ENCODE measurements at regions not wholly inside any gene's neighbourhood (a gene's known extent, or its start where the extent isn't known, plus 50 kb on each side); places are given as distances from the start of the nearest gene placed in this dataset.
A peak's percentile ranks its signal among the peaks of the same experiment; 100 is the strongest.

DNA sequence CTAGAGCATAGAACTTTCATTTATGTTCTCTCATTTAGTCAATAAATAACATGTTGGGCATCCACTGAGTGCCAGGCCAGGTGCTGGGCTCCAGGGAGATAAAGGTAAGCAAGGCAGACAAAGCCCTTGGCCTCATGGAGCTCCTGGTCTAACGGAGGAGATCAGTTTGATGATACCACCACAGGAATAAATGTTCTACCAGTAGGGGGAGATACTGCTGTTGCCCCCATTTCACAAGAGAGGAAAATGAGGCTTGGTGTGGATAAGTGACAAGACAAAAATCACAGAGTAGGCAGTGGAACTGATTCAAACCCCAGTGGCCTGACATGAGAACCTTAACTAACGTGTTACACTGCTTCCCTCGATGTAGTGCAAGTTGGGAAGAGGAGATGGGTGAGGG is 80.4 kb upstream of the ERCC4 start:
- no peak overlapping the region for H4K8ac ChIP-seq (replicated peaks; ENCODE audit: insufficient read length, low read depth, low read length)
- no peak overlapping the region for H2BK15ac ChIP-seq (ENCODE audit: low read depth, low read length)
- no peak overlapping the region for H2BK12ac ChIP-seq (ENCODE audit: insufficient read length, low read depth, low read length)
- no peak overlapping the region for H2BK20ac ChIP-seq (ENCODE audit: low read depth, low read length, poor library complexity, severe bottlenecking)
- peak; percentile 50; the same call in 2 of the 3 replicates for TF ChIP-seq CTCF (conservative IDR thresholded peaks at IDR 0.05)
- no peak overlapping the region for H3K23ac ChIP-seq (ENCODE audit: insufficient read length, low read depth, low read length)
- H3K56ac ChIP-seq (ENCODE audit: insufficient read length, low read depth, low read length), result no peak overlapping the region
- H2AK5ac ChIP-seq (ENCODE audit: insufficient read length, low read length), result no peak overlapping the region
- H3K79me2 ChIP-seq (ENCODE audit: insufficient read depth, low read length), result no peaks in the 10 kb centered on the region
- H2AFZ ChIP-seq (ENCODE audit: low read length), result no peak overlapping the region
- no peak overlapping the region for H3K27ac Mint-ChIP-seq
- WGBS (ENCODE audit: extremely low coverage, insufficient read length, low lambda C conversion rate), result no CpG with 5 or more reads among the region's 3 CpGs
- H3K27me3 ChIP-seq (ENCODE audit: insufficient read depth, low read length), result no peaks in the 10 kb centered on the region
- H3K9me3 Mint-ChIP-seq, result peaks cover 0 to 2% of the 10 kb centered on the region in 2 experiments; a peak in 1 of 5 replicates
- H3K27me3 Mint-ChIP-seq (ENCODE audit: low read depth), result peaks cover 6% of the 10 kb centered on the region
- no peak overlapping the region for H3K18ac ChIP-seq (ENCODE audit: insufficient read length, low read depth, low read length)
- no peaks in the 10 kb centered on the region for H3K4me1 Mint-ChIP-seq
- H4K91ac ChIP-seq (ENCODE audit: insufficient read length, low read depth, low read length), result no peak overlapping the region
- H3K23me2 ChIP-seq (ENCODE audit: insufficient read length, low read depth, low read length, poor library complexity, severe bottlenecking), result no peaks in the 10 kb centered on the region
- no peak overlapping the region for H2BK5ac ChIP-seq (ENCODE audit: insufficient read length, low read length)
- H3K9me3 ChIP-seq (ENCODE audit: control insufficient read depth, low read depth, low read length), result no peaks in the 10 kb centered on the region
- H3T11ph ChIP-seq (ENCODE audit: low read length), result no peak overlapping the region
- no peak overlapping the region for H2BK120ac ChIP-seq (ENCODE audit: low read depth, low read length, poor library complexity, severe bottlenecking)
- H3K4ac ChIP-seq (ENCODE audit: low read depth, low read length), result no peak overlapping the region
- DNase-seq, result no peak
- H3K14ac ChIP-seq (ENCODE audit: insufficient read depth, low read length), result no peak overlapping the region
- H3K4me1 ChIP-seq (ENCODE audit: insufficient read depth, low read length), result no peaks in the 10 kb centered on the region
- no peak overlapping the region for H3K9ac ChIP-seq (ENCODE audit: extremely low read depth, insufficient read length, low read length)
- no peaks in the 10 kb centered on the region for H3K79me1 ChIP-seq (ENCODE audit: insufficient read depth, low read depth, low read length, poor library complexity, severe bottlenecking)
- H4K5ac ChIP-seq (ENCODE audit: insufficient read length, low read depth, low read length), result no peak overlapping the region
- no peak overlapping the region for H3K27ac ChIP-seq (ENCODE audit: insufficient read length, low read depth, low read length)
- no peak overlapping the region for H3K4me2 ChIP-seq (ENCODE audit: insufficient read depth, insufficient read length, low read length)
- H3K4me3 Mint-ChIP-seq, result no peak overlapping the region
- no peaks in the 10 kb centered on the region; a peak in 1 of 7 replicates for H3K36me3 Mint-ChIP-seq (ENCODE audit: insufficient read depth in 1 of 3, low read depth in 3 of 3)
- no peaks in the 10 kb centered on the region for H4K20me1 ChIP-seq (ENCODE audit: control insufficient read depth, insufficient read depth, insufficient read length)
